ENCODE measurements at regions not wholly inside any gene's neighbourhood (a gene's known extent, or its start where the extent isn't known, plus 50 kb on each side); places are given as distances from the start of the nearest gene placed in this dataset.

DNA sequence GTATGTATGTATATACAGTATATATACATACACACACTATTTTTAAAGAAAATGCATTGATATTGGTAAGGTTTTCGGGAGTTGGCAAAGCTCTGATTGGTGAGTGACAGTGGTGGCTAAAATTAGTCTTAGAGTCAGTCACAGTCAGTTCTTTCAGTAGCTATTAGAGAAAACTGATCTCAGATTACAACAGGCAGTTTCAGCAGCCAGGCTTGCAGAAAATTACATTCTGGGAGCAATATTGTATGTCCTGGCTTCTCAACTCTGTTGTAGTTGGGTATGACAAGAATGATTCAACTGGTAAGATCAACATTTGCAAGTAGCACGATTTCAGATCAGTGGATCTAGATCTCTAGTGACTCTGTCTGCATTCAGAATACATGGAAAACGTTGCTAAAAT is 897.9 kb upstream of the AUTS2 start:
- intact Hi-C loops (cut with DNase I), result no loop called here

DNA sequence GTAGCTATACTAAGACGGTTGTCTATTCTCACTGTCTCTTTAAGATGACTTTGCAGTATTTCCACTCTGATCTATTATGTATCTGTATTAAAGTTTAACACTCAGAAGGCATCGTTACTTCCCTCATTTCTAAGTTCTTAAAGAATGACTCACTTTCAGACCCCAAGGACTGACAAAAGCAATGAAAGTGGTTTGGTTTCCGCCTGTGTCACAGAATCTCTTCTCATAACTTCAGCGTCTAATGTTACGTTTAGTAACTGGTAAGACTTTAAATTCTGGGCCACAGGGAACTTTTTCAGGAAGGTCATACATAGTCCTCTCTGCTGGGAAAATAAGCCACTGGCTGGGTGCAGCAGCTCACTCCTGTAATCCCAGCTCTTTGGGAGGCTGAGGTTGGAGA is 892.0 kb upstream of the AUTS2 start:
- H3K9me3 ChIP-seq, result no peaks in the 10 kb centered on the region
- 33 to 53% (median 44%) methylated on average over 5 of the region's 5 CpGs for WGBS, 3 donors
- no peak overlapping the region for H3K4me3 ChIP-seq
- TF ChIP-seq EP300 (IDR thresholded peaks at IDR 0.05) (no peak), POLR2A (IDR thresholded peaks at IDR 0.05) (no peak)
- TF ChIP-seq, protein P1, sequence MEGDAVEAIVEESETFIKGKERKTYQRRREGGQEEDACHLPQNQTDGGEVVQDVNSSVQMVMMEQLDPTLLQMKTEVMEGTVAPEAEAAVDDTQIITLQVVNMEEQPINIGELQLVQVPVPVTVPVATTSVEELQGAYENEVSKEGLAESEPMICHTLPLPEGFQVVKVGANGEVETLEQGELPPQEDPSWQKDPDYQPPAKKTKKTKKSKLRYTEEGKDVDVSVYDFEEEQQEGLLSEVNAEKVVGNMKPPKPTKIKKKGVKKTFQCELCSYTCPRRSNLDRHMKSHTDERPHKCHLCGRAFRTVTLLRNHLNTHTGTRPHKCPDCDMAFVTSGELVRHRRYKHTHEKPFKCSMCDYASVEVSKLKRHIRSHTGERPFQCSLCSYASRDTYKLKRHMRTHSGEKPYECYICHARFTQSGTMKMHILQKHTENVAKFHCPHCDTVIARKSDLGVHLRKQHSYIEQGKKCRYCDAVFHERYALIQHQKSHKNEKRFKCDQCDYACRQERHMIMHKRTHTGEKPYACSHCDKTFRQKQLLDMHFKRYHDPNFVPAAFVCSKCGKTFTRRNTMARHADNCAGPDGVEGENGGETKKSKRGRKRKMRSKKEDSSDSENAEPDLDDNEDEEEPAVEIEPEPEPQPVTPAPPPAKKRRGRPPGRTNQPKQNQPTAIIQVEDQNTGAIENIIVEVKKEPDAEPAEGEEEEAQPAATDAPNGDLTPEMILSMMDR (IDR thresholded peaks at IDR 0.05), result no peak
- intact Hi-C loops (cut with DNase I), result no loop called here
- H3K36me3 ChIP-seq, result no peaks in the 10 kb centered on the region
- no peaks in the 10 kb centered on the region for H3K4me1 ChIP-seq (ENCODE audit: insufficient read depth)
- H3K27me3 ChIP-seq, result no peaks in the 10 kb centered on the region
- no peak overlapping the region for H3K27ac ChIP-seq
- no peak for DNase-seq

More for the DNA sequence above, 897.9 kb upstream of the AUTS2 start:
- H3K9me3 ChIP-seq, result no peaks in the 10 kb centered on the region
- no peak overlapping the region for H3K27ac ChIP-seq
- DNase-seq, result no peak
- no peaks in the 10 kb centered on the region for H3K27me3 ChIP-seq
- no peaks in the 10 kb centered on the region for H3K36me3 ChIP-seq
- WGBS, 3 donors, result 77 to 80% (median 79%) methylated on average over 3 of the region's 3 CpGs
- TF ChIP-seq POLR2A (IDR thresholded peaks at IDR 0.05) (no peak), EP300 (IDR thresholded peaks at IDR 0.05) (no peak)
- TF ChIP-seq, protein P1 (IDR thresholded peaks at IDR 0.05), result no peak
- no peak overlapping the region for H3K4me3 ChIP-seq
- no peaks in the 10 kb centered on the region for H3K4me1 ChIP-seq (ENCODE audit: insufficient read depth)

DNA sequence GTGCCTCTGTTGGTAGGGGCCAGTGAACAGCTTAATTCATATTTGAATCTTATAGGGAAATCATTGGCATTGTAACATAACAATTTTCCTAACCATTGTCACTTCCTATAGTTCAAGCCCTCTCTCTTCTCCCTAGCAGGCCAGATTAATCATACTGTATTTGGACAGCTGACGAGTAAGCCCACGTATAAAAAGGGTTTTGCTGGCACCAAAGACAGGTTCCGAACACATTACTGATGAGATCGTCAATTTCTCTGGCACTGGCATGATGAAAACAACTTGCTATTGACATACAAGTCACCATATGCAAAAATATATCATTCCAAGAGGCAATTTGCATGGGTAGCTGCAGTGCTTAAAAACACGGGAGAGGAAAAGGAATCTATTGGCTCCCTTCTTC is 891.1 kb upstream of the AUTS2 start:
- no peak for DNase-seq
- H3K36me3 ChIP-seq, result no peaks in the 10 kb centered on the region
- no peaks in the 10 kb centered on the region for H3K4me1 ChIP-seq (ENCODE audit: insufficient read depth)
- no peak overlapping the region for H3K27ac ChIP-seq
- intact Hi-C loops (cut with DNase I), result no loop called here
- H3K4me3 ChIP-seq, result no peak overlapping the region
- no peaks in the 10 kb centered on the region for H3K9me3 ChIP-seq
- no peaks in the 10 kb centered on the region for H3K27me3 ChIP-seq
- 81 to 89% (median 84%) methylated on average over 5 of the region's 5 CpGs for WGBS, 3 donors
- TF ChIP-seq POLR2A (IDR thresholded peaks at IDR 0.05), result no peak
- TF ChIP-seq, protein P1 (IDR thresholded peaks at IDR 0.05), result no peak
- no peak for TF ChIP-seq EP300 (IDR thresholded peaks at IDR 0.05)

DNA sequence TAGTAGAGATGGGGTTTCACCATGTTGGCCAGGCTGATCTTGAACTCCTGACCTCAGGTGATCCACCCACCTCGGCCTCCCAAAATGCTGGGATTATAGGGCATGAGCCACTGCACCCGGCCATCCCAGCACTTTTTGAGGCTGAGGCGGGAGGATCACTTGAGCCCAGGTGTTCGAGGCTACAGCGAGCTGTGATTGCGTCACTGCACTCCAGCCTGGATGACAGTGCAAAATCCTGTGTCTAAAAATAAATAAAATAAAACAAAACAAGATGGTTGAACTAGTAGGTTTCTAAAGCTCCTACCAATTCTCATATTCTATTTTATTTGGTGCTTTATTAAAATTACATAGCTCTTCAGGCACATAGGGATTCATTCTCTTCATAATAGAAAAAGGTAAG is 890.3 kb upstream of the AUTS2 start:
- Histone ChIP-seq H3K27me3 (no peaks in the 10 kb centered on the region), H3K4me1 (ENCODE audit: insufficient read depth) (no peaks in the 10 kb centered on the region), H3K9me3 (no peaks in the 10 kb centered on the region), H3K27ac (no peak overlapping the region), H3K4me3 (no peak overlapping the region), H3K36me3 (no peaks in the 10 kb centered on the region)
- TF ChIP-seq POLR2A (IDR thresholded peaks at IDR 0.05) (no peak), EP300 (IDR thresholded peaks at IDR 0.05) (no peak)
- TF ChIP-seq, protein P1 (IDR thresholded peaks at IDR 0.05), result no peak
- no peak for DNase-seq
- intact Hi-C loops (cut with DNase I), result no loop called here
- WGBS, 3 donors, result 87 to 93% (median 90%) methylated on average over 6 of the region's 6 CpGs

Data from ovary (tissue), 7 donors.